ENCODE measurements at regions not wholly inside any gene's neighbourhood (a gene's known extent, or its start where the extent isn't known, plus 50 kb on each side); places are given as distances from the start of the nearest gene placed in this dataset.

DNA sequence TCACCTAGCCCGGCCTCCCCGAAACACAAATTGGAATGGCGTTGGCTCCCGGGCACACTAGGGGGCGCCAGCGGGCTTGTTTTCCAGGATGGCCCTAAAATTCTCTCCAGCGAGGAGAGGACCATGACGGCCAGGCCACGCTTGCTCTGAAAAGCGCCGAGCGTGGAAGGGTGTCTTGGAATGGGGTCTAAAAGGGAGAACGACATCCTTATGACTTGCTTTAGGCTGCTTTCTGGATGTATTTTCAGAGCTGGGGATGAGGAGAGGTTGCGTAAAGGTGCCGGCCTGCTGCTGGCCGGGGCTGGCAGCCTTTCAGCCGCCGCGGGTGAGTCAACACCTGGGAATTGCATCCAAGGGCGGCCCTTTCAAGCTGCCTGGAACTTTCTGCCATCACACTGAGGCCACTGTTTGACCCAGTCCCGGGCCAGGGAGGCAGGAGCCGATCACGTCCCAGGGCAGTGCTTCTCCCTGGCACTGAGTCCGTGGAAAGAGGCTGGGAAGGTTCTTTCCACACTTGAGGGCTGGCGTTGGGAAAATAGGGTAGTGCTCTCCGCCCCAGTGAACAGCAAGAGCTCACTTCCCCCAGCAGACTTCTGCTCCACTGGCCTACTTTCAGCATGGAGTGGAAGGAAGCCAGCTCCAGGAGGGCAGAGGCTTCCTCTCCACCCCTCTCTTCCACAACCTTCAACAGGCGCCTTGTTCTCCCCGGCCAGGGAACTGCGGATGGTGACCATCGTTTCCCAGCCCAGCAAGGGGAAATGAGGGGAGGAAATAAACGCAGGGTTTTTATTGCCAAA, 216.2 kb downstream of the TTC8 start:
- TF ChIP-seq, protein P1, sequence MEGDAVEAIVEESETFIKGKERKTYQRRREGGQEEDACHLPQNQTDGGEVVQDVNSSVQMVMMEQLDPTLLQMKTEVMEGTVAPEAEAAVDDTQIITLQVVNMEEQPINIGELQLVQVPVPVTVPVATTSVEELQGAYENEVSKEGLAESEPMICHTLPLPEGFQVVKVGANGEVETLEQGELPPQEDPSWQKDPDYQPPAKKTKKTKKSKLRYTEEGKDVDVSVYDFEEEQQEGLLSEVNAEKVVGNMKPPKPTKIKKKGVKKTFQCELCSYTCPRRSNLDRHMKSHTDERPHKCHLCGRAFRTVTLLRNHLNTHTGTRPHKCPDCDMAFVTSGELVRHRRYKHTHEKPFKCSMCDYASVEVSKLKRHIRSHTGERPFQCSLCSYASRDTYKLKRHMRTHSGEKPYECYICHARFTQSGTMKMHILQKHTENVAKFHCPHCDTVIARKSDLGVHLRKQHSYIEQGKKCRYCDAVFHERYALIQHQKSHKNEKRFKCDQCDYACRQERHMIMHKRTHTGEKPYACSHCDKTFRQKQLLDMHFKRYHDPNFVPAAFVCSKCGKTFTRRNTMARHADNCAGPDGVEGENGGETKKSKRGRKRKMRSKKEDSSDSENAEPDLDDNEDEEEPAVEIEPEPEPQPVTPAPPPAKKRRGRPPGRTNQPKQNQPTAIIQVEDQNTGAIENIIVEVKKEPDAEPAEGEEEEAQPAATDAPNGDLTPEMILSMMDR (conservative IDR thresholded peaks at IDR 0.05; ENCODE audit: low read depth in 2 of 2) = peak; percentile 95 to 99
- no peak for TF ChIP-seq POLR2AphosphoS5 (IDR thresholded peaks at IDR 0.05; ENCODE audit: low read depth)

Data from GM23338 (cell line).